AG08396 (cell line): ENCODE measurements at regions not wholly inside any gene's neighbourhood (a gene's known extent, or its start where the extent isn't known, plus 50 kb on each side); places are given as distances from the start of the nearest gene placed in this dataset.

ENCODE experiments used
- DNase-seq: peaks from one replicate; pipeline ENCODE4 v3.0.0; 2012; ENCODE audit warnings: low spot score, mixed read lengths

DNA sequence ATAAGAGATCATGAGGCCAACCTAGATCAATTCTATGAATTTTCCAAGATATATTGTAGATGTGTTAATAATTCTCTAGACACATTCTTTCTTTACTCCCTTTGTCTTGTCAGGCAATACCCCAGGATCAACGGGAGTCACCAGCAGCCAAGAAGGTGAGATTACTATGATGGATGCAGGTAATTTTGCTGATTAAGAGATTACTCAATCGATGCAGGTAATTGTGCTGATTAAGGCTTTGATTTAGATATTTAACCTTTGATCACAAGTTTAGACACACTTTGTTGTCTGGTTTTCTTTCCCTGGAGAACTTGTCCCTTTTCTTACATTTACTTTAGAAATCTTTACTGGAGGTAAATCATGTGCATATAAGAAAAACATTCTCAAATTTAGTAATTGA is 134.3 kb upstream of the CNTN1 start:
- no peak for DNase-seq

DNA sequence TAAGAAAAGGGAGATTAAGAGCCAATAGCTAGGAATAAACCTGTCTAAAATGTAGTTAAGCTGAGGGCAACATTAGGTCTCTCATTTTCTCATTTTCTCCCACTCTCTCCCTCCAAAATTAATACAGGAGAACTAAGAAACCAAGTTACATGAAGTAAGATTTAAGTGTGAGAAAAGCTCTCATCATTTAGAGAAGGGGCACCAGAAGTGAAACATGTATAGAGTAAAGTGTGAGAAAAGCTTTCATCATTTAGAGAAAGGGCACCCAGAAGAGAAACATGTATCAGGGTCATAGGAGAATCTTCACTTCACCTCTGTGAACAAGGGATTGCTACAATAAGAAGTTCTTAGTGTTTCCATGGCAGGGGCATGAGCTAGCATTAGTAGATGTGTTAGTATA is 132.4 kb upstream of the CNTN1 start:
- DNase-seq = no peak

DNA sequence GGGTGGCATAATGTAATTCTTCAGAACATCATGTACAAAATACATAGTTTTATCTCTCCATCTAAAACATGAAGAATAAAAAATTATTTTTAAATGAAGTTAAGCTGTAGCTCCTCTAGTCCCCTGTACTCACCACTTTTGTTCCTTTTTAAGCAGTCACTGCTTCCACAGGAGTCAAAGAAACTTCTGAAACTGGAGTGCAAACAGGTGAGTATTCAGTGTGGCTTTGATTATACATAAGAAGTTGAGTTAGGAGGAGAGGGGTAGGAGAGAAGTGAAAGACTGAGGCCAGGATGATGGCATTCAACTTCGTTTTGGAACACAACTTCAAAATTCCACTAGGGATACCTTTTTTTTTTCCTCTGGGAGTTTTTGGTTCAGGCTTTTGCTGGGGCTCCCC is 131.4 kb upstream of the CNTN1 start:
- DNase-seq = no peak

DNA sequence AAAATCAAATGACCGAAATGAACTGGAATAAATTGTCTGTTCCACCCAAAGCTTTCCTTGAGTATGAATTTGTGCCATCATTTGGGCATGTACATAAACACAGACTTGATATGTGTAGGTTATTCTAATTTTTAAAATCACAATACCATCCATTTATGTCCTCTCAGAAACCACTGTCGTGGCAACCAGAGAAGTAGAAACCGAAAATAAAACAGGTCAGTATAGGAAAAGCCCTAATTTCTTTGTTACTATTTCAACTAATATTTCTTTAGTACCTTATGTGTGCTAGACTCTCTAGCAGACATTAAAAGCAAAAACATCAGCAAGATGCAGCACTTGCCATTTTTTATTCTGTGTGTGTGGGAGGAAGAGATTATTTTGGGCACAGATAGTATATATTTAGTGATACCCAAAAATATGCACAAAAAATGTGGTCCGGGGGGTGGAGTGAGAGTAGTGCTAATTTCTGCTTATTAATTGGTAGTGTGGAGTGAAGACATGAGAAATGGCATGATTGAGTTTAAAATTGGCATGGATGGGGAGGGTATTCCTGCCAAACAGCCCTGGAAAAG is 130.8 kb upstream of the CNTN1 start:
- DNase-seq = no peak

DNA sequence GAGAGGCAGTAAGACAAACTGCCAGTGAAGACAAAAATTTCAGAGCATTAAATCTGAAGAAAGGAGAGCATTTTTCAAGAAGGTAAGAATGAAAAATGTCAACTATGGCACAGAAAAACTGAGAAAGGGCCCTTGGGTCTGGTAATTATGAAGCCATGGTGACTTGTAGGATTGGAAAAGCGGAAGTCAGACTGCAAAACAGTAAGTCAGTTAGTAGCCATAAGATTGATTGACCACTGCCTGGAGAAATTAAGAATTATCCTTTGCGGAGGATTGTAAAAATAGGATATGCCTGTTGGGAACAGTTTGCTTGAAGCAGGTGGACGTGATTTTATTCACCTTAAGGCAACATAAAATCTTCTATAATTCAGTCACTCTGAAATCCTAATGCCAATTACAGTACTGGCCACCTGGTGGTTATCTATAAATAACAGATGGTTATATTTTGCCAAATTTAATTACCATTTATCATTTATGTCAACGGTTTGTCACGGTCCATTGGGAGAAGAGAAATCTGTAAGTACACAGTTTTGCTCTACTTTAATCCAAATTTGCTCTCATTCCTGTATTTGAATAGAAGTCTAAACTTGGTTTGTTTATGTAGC is 127.1 kb upstream of the CNTN1 start:
- no peak for DNase-seq

GRCh38 chr12:40566271-40566670 is 126.0 kb upstream of the CNTN1 start:
- no peak for DNase-seq

DNA sequence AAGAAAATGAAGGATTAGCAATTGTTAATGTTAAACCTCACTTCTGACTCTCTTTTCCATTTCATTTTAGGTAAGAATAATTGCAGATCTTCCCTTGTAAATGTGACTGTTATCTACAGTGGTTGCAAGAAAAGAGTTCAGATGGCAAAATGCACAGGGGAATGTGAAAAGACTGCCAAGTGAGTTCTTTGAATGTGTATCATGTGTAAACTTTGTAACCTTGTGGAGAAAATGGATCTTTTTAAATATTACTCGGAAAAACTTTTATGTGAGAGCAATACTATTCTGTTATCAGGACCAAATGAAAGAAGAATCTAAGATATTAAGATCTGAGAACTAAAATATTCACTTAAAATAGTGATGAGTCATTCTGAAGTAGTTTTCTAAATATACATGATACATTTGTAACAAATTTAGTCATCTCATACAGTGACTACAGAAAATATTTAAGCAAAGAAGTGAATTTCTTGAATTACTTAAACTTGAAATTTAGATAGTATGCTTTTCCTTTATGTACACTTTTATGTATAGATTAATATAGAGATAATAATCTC is 122.5 kb upstream of the CNTN1 start:
- no peak for DNase-seq

DNA sequence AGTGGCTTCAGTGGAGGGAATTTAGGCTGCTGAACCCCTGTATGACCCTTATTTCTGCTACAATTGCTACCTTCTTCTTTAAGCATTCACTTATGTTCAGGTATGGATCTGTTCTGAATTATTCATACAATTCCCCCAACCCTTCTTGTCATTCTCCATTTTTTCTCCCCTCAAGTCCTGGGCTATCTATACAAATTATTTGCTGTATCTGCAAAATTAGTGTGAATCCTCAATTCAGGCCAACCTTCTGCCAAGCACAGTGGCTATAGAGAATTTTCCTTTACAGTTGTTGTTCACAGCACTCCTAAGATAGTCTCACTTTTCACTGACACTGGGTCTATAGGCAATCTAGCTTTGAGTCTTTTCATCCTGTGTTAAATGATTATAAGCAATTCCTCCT is 119.2 kb upstream of the CNTN1 start:
- DNase-seq = no peak

DNA sequence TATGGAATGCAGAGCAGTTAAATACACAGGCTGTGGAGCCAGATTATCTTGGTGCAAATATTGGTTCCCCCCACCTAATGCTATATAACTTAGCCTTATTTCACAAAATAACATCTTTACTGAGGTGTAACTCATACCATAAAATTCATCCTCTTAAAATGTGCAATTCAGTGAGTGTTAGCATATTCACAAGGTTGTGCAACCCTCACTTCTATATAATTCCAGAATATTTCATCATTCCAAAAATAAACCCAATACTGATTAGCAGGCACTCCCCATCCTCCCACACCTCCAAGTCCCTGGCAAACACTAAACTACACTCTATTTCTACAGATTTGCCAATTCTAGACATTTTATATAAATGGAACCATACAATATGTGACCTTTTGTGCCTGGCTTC is 116.3 kb upstream of the CNTN1 start:
- DNase-seq = no peak

DNA sequence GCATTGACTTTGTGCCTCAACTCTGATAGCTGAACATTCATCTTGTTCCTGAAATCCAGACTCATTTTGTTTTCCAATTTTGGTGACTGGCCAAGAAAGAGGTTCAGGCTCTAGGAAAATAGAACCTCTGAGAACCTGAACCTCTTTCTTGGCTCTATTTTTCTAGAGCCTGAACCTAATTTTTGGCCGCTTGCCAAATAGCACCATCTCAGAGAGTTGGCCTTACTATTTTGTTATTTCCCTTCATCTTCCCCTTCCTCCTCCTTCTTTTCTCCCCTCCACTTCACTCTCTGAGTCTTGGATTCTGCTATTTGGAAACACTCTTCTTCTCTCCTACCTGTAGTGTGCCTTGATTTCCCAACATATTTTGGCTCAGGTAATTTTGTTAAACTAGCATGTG is 114.4 kb upstream of the CNTN1 start:
- no peak for DNase-seq

- DNase-seq = no peak
Measured at GRCh38 chr12:40579687-40580086, 112.6 kb upstream of the CNTN1 start.

GRCh38 chr12:40580346-40580745 is 111.9 kb upstream of the CNTN1 start:
- no peak for DNase-seq

GRCh38 chr12:40581889-40582288 is 110.3 kb upstream of the CNTN1 start:
- DNase-seq = no peak

GRCh38 chr12:40583743-40584142 is 108.5 kb upstream of the CNTN1 start:
- no peak for DNase-seq

GRCh38 chr12:40584763-40585162 is 107.5 kb upstream of the CNTN1 start:
- DNase-seq = no peak

- no peak for DNase-seq
Measured at GRCh38 chr12:40586823-40587222, 105.4 kb upstream of the CNTN1 start.

GRCh38 chr12:40587421-40587820 is 104.8 kb upstream of the CNTN1 start:
- no peak for DNase-seq

- DNase-seq = no peak
Measured at GRCh38 chr12:40587970-40588369, 104.3 kb upstream of the CNTN1 start.

- no peak for DNase-seq
Measured at GRCh38 chr12:40597133-40597532, 95.1 kb upstream of the CNTN1 start.

DNA sequence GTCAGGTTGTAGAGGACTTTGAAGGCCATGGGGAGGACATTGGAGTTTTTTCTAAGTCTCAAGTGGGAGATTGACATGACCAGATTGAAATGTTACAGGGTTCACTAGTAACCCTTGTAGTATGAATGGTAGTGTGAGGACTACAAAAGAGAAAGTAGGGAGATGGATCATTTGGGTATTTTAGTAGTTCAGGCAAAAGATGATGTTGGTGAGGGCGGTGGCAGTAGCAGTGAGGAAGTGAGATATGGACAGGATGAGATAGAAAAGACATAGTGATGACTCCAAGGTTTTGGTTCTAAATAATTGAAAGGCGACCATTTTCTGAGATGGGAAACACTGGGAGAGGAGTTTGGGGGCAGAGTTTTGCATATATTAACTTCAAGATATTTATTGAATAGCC is 94.2 kb upstream of the CNTN1 start:
- no peak for DNase-seq

DNA sequence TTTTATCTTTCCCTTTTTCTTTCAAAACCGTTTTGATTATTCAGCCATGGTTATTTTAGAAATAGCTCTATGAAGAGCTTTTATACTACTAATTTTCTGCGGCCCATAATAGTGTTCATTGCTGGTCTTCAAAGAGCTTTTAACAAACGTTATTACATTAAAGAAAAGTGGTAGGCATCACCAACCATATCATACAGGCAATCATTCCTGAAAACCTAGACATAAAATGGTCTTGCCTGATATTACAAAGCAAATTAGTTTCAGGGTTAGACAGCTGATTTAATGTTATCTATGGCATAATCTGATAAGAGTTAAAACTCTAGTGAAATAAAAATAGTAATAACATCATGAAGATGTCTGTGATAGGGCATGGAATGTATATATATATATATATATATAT is 89.7 kb upstream of the CNTN1 start:
- no peak for DNase-seq

GRCh38 chr12:40614923-40615322 is 77.3 kb upstream of the CNTN1 start:
- DNase-seq = no peak

DNA sequence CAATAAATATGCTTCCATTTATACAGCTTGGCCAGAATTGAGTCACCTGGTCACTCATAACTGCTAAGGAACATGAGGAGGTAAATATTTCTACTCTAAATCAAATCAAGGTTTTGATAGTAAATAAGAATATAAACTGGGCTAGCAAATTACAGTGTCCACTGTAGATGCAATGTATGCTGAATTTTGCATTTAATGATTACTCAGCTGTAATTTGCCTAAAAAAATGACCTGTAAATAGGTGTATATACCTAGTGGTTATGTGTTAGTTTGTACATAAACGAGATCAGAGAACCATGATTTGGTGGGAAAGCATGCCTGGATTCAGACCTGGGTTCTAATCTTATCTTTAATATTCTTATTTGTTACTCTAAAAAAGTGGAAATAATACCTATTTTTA is 76.6 kb upstream of the CNTN1 start:
- no peak for DNase-seq

GRCh38 chr12:40616383-40616915 is 75.8 kb upstream of the CNTN1 start:
- no peak for DNase-seq
